ENCODE measurements at regions not wholly inside any gene's neighbourhood (a gene's known extent, or its start where the extent isn't known, plus 50 kb on each side); places are given as distances from the start of the nearest gene placed in this dataset.

DNA sequence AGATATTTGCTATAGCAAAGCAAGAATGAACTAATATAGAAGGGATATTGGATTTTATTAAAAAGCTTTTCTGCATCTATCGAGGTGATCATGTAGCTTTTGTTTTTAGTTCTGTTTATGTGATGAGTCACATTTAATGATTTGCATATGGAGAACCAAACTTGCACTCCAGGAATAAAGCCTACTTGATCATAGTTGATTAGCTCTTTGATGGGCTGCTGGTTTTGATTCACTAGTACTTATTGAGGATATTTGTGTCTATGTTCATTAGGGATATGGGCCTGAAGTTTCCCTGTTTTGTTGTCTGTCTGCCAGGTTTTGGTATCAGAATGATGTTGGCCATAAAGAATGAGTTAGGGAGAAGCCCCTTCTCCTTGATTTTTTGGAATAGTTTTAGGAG, 310.7 kb downstream of the ARPP21 start:
- H3K4me2 ChIP-seq = no peak overlapping the region
- H3K27ac ChIP-seq (ENCODE audit: low read depth in 2 of 2, low read length in 1 of 2) = peak overlapping the region in 1 of 2 experiments; percentile 1; a peak in 1 of 4 replicates
- H3K9ac ChIP-seq = no peak overlapping the region
- H2AFZ ChIP-seq (ENCODE audit: low read depth) = no peak overlapping the region
- no peaks in the 10 kb centered on the region for H4K20me1 ChIP-seq (ENCODE audit: insufficient read depth)
- WGBS (ENCODE audit: low lambda C conversion rate) = 19% methylated on average over 1 of the region's 1 CpG
- H3K36me3 ChIP-seq (replicated peaks in 1 of 2; ENCODE audit: control insufficient read depth in 1 of 2, insufficient read depth in 2 of 2, low read length in 1 of 2) = no peaks in the 10 kb centered on the region
- H3K4me3 ChIP-seq (ENCODE audit: low read depth in 2 of 2, low read length in 1 of 2) = no peak overlapping the region
- no peaks in the 10 kb centered on the region for H3K9me3 ChIP-seq
- H3K4me1 ChIP-seq (ENCODE audit: control insufficient read depth in 1 of 2, insufficient read depth in 2 of 2, low read depth in 1 of 2, low read length in 1 of 2) = peaks cover 11 to 24% of the 10 kb centered on the region in 2 experiments; a peak in 3 of 4 replicates
- TF ChIP-seq MEF2A (IDR thresholded peaks at IDR 0.05; ENCODE audit: borderline replicate concordance, low read depth) (no peak), GATA2 (CRISPR knock-in tag; IDR thresholded peaks at IDR 0.05) (no peak), RFX5 (IDR thresholded peaks at IDR 0.05; ENCODE audit: low read length) (no peak), MXI1 (IDR thresholded peaks at IDR 0.05; ENCODE audit: low read depth, low read length) (no peak), EP300 (IDR thresholded peaks at IDR 0.05; ENCODE audit: borderline replicate concordance in 1 of 2, low read depth in 1 of 2, low read length in 1 of 2) (peak; percentile 40 to 72; a peak in 1 of 4 replicates), EZH2phosphoT487 (IDR thresholded peaks at IDR 0.05; ENCODE audit: borderline replicate concordance, low read depth) (no peak), POLR2AphosphoS5 (IDR thresholded peaks at IDR 0.05; ENCODE audit: low read depth, low read length) (no peak), SMC3 (IDR thresholded peaks at IDR 0.05; ENCODE audit: low read depth, low read length) (no peak), CHD2 (IDR thresholded peaks at IDR 0.05; ENCODE audit: low read length, partially characterized antibody) (no peak), FOXJ3 (CRISPR knock-in tag; IDR thresholded peaks at IDR 0.05) (no peak), ELF1 (IDR thresholded peaks at IDR 0.05) (no peak), JUND (IDR thresholded peaks at IDR 0.05) (no peak; the same call in 1 of the 2 replicates), FOSL2 (IDR thresholded peaks at IDR 0.05; ENCODE audit: borderline replicate concordance, low read depth) (0 out of 2 replicates have a peak, but pooled peaks have one; percentile 6), RCOR1 (IDR thresholded peaks at IDR 0.05; ENCODE audit: low read length) (no peak), YY1 (IDR thresholded peaks at IDR 0.05; ENCODE audit: low read depth) (no peak), SIN3A (IDR thresholded peaks at IDR 0.05; ENCODE audit: borderline replicate concordance, low read depth, low read length) (no peak), TEAD4 (IDR thresholded peaks at IDR 0.05; ENCODE audit: borderline replicate concordance, insufficient read depth) (no peak), GABPA (IDR thresholded peaks at IDR 0.05; ENCODE audit: low read depth) (no peak), TCF12 (IDR thresholded peaks at IDR 0.05) (peak; percentile 71), RXRA (IDR thresholded peaks at IDR 0.05; ENCODE audit: borderline replicate concordance, low read depth) (no peak)
- TF ChIP-seq, protein P1, sequence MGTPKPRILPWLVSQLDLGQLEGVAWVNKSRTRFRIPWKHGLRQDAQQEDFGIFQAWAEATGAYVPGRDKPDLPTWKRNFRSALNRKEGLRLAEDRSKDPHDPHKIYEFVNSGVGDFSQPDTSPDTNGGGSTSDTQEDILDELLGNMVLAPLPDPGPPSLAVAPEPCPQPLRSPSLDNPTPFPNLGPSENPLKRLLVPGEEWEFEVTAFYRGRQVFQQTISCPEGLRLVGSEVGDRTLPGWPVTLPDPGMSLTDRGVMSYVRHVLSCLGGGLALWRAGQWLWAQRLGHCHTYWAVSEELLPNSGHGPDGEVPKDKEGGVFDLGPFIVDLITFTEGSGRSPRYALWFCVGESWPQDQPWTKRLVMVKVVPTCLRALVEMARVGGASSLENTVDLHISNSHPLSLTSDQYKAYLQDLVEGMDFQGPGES (IDR thresholded peaks at IDR 0.05; ENCODE audit: low read depth, low read length) = no peak
- TF ChIP-seq, protein P2, sequence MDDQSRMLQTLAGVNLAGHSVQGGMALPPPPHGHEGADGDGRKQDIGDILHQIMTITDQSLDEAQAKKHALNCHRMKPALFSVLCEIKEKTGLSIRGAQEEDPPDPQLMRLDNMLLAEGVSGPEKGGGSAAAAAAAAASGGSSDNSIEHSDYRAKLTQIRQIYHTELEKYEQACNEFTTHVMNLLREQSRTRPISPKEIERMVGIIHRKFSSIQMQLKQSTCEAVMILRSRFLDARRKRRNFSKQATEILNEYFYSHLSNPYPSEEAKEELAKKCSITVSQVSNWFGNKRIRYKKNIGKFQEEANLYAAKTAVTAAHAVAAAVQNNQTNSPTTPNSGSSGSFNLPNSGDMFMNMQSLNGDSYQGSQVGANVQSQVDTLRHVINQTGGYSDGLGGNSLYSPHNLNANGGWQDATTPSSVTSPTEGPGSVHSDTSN (IDR thresholded peaks at IDR 0.05) = peak; percentile 37
- TF ChIP-seq, protein P3, sequence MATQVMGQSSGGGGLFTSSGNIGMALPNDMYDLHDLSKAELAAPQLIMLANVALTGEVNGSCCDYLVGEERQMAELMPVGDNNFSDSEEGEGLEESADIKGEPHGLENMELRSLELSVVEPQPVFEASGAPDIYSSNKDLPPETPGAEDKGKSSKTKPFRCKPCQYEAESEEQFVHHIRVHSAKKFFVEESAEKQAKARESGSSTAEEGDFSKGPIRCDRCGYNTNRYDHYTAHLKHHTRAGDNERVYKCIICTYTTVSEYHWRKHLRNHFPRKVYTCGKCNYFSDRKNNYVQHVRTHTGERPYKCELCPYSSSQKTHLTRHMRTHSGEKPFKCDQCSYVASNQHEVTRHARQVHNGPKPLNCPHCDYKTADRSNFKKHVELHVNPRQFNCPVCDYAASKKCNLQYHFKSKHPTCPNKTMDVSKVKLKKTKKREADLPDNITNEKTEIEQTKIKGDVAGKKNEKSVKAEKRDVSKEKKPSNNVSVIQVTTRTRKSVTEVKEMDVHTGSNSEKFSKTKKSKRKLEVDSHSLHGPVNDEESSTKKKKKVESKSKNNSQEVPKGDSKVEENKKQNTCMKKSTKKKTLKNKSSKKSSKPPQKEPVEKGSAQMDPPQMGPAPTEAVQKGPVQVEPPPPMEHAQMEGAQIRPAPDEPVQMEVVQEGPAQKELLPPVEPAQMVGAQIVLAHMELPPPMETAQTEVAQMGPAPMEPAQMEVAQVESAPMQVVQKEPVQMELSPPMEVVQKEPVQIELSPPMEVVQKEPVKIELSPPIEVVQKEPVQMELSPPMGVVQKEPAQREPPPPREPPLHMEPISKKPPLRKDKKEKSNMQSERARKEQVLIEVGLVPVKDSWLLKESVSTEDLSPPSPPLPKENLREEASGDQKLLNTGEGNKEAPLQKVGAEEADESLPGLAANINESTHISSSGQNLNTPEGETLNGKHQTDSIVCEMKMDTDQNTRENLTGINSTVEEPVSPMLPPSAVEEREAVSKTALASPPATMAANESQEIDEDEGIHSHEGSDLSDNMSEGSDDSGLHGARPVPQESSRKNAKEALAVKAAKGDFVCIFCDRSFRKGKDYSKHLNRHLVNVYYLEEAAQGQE (IDR thresholded peaks at IDR 0.05; ENCODE audit: low read depth, low read length) = no peak
- no peaks in the 10 kb centered on the region for H3K9me2 ChIP-seq
- DNase-seq = no peak
- POLR2A ChIA-PET = no interaction called here
- CTCF ChIA-PET = interaction anchor here (1.1 to 1.4 kb wide), 3 partner anchors 15 to 747 kb away, joined by 4 read pairs; no protein-coding TSS in a partner anchor
- no peaks in the 10 kb centered on the region for H3K79me2 ChIP-seq (ENCODE audit: insufficient read depth)
- H3K27me3 ChIP-seq (ENCODE audit: insufficient read depth) = no peaks in the 10 kb centered on the region
- H3F3A ChIP-seq (replicated peaks; ENCODE audit: insufficient read depth) = peaks cover 11% of the 10 kb centered on the region
